ENCODE measurements at regions not wholly inside any gene's neighbourhood (a gene's known extent, or its start where the extent isn't known, plus 50 kb on each side); places are given as distances from the start of the nearest gene placed in this dataset.

DNA sequence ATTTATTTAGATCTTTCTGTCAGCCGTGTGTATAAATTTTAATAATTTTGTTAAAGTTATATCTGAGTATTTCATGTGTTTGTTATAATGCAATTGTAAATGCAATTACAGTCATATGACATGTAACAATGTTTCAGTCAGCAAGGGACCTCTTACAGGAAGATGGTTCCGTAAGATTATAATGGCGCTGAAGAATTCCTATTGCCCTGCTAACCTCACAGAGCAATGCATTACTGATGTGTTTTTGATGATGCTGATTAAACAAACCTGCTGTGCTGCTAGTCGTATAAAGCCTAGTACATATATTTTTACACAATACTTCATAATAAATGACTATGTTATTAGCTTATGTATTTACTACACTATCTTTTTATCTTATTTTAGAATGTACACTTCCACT is 1166.4 kb downstream of the CDH12 start:
- no peak overlapping the region for H3K27ac ChIP-seq (ENCODE audit: control insufficient read depth, insufficient read depth)
- H3K4me1 ChIP-seq (ENCODE audit: control insufficient read depth, insufficient read depth, low read length) = no peaks in the 10 kb centered on the region
- ATAC-seq = no peak
- H3K4me2 ChIP-seq (ENCODE audit: control insufficient read depth, insufficient read depth) = no peak overlapping the region
- no peaks in the 10 kb centered on the region for H3K79me2 ChIP-seq (ENCODE audit: control insufficient read depth, insufficient read depth, low read length)
- ChIA-PET RAD21 (ENCODE audit: unreplicated experiment) (no interaction called here), CTCF (no interaction called here), SMC1A (ENCODE audit: uncharacterized antibody, unreplicated experiment) (no interaction called here), POLR2A (no interaction called here)
- in situ Hi-C loops (cut with MboI) = no loop called here
- no peak overlapping the region for H3K9ac ChIP-seq (ENCODE audit: control insufficient read depth, insufficient read depth, low read length)
- no peak for FAIRE-seq
- H4K20me1 ChIP-seq (ENCODE audit: control insufficient read depth, insufficient read depth) = no peaks in the 10 kb centered on the region
- DNase-seq (ENCODE audit: low read depth, low spot score) = no peak
- BruUV-seq (replicated peaks) = no TSS peak
- H2AFZ ChIP-seq (ENCODE audit: control insufficient read depth, low read depth, low read length) = no peak overlapping the region
- no peaks in the 10 kb centered on the region for H3K9me3 ChIP-seq (replicated peaks; ENCODE audit: control insufficient read depth, insufficient read depth, low read length)
- no peaks in the 10 kb centered on the region for H3K27me3 ChIP-seq (replicated peaks in 1 of 2; ENCODE audit: control insufficient read depth in 2 of 2, insufficient read depth in 2 of 2, low read length in 1 of 2)
- H3K4me3 ChIP-seq = no peak overlapping the region
- intact Hi-C loops (cut with micrococcal nuclease; ENCODE audit: unreplicated experiment) = no loop called here
- no peaks in the 10 kb centered on the region for H3K36me3 ChIP-seq (ENCODE audit: control insufficient read depth in 2 of 2, insufficient read depth in 2 of 2, low read length in 1 of 2)
- WGBS (ENCODE audit: insufficient coverage, insufficient replicate concordance, low lambda C conversion rate, missing lambda C conversion rate) = 40% methylated on average over 4 of the region's 4 CpGs
- TF ChIP-seq BCL11A (IDR thresholded peaks at IDR 0.05; ENCODE audit: low read depth, low read length) = no peak
- TF ChIP-seq E2F8 (IDR thresholded peaks at IDR 0.05; ENCODE audit: low read depth, partially characterized antibody) = no peak
- TF ChIP-seq, protein P1, sequence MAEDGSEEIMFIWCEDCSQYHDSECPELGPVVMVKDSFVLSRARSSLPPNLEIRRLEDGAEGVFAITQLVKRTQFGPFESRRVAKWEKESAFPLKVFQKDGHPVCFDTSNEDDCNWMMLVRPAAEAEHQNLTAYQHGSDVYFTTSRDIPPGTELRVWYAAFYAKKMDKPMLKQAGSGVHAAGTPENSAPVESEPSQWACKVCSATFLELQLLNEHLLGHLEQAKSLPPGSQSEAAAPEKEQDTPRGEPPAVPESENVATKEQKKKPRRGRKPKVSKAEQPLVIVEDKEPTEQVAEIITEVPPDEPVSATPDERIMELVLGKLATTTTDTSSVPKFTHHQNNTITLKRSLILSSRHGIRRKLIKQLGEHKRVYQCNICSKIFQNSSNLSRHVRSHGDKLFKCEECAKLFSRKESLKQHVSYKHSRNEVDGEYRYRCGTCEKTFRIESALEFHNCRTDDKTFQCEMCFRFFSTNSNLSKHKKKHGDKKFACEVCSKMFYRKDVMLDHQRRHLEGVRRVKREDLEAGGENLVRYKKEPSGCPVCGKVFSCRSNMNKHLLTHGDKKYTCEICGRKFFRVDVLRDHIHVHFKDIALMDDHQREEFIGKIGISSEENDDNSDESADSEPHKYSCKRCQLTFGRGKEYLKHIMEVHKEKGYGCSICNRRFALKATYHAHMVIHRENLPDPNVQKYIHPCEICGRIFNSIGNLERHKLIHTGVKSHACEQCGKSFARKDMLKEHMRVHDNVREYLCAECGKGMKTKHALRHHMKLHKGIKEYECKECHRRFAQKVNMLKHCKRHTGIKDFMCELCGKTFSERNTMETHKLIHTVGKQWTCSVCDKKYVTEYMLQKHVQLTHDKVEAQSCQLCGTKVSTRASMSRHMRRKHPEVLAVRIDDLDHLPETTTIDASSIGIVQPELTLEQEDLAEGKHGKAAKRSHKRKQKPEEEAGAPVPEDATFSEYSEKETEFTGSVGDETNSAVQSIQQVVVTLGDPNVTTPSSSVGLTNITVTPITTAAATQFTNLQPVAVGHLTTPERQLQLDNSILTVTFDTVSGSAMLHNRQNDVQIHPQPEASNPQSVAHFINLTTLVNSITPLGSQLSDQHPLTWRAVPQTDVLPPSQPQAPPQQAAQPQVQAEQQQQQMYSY (CRISPR knock-in tag; IDR thresholded peaks at IDR 0.05) = no peak
- TF ChIP-seq TCF12 (IDR thresholded peaks at IDR 0.05; ENCODE audit: low read depth, low read length) = no peak
- TF ChIP-seq POLR2A (IDR thresholded peaks at IDR 0.05; ENCODE audit: low read depth, low read length) = no peak
- no peak for TF ChIP-seq GATAD2B (conservative IDR thresholded peaks at IDR 0.05; ENCODE audit: low read depth)
- TF ChIP-seq RELA (IDR thresholded peaks at IDR 0.05; ENCODE audit: borderline replicate concordance, partially characterized antibody) = no peak
- no peak for TF ChIP-seq KLF5 (IDR thresholded peaks at IDR 0.05; ENCODE audit: partially characterized antibody)
- TF ChIP-seq, protein P2, sequence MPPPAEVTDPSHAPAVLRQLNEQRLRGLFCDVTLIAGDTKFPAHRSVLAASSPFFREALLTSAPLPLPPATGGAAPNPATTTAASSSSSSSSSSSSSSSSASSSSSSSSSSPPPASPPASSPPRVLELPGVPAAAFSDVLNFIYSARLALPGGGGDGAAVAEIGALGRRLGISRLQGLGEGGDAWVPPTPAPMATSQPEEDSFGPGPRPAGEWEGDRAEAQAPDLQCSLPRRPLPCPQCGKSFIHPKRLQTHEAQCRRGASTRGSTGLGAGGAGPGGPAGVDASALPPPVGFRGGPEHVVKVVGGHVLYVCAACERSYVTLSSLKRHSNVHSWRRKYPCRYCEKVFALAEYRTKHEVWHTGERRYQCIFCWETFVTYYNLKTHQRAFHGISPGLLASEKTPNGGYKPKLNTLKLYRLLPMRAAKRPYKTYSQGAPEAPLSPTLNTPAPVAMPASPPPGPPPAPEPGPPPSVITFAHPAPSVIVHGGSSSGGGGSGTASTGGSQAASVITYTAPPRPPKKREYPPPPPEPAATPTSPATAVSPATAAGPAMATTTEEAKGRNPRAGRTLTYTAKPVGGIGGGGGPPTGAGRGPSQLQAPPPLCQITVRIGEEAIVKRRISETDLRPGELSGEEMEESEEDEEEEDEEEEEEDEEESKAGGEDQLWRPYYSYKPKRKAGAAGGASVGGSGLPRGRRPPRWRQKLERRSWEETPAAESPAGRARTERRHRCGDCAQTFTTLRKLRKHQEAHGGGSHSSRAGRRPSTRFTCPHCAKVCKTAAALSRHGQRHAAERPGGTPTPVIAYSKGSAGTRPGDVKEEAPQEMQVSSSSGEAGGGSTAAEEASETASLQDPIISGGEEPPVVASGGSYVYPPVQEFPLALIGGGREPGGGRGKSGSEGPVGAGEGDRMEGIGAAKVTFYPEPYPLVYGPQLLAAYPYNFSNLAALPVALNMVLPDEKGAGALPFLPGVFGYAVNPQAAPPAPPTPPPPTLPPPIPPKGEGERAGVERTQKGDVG (CRISPR knock-in tag; IDR thresholded peaks at IDR 0.05) = no peak
- no peak for TF ChIP-seq CBFB (IDR thresholded peaks at IDR 0.05; ENCODE audit: low read depth)
- TF ChIP-seq CHD1 (IDR thresholded peaks at IDR 0.05; ENCODE audit: low read depth, low read length) = no peak
- TF ChIP-seq CHD2 (IDR thresholded peaks at IDR 0.05; ENCODE audit: borderline replicate concordance, low read depth, low read length) = no peak
- no peak for TF ChIP-seq MTA3 (IDR thresholded peaks at IDR 0.05; ENCODE audit: borderline replicate concordance, low read length)
- TF ChIP-seq BHLHE40 (IDR thresholded peaks at IDR 0.05; ENCODE audit: borderline replicate concordance in 1 of 2, low read depth in 2 of 2, low read length in 1 of 2) = no peak
- TF ChIP-seq FOS (IDR thresholded peaks at IDR 0.05; ENCODE audit: borderline replicate concordance, extremely low read depth, insufficient read length) = no peak
- TF ChIP-seq PAX5 (IDR thresholded peaks at IDR 0.05; ENCODE audit: borderline replicate concordance, low read depth, low read length) = no peak
- TF ChIP-seq ZNF384 (IDR thresholded peaks at IDR 0.05; ENCODE audit: borderline replicate concordance, low read depth, low read length) = no peak
- no peak for TF ChIP-seq EED (IDR thresholded peaks at IDR 0.05; ENCODE audit: low read depth)

All from GM12878 (cell line).